ENCODE measurements at regions not wholly inside any gene's neighbourhood (a gene's known extent, or its start where the extent isn't known, plus 50 kb on each side); places are given as distances from the start of the nearest gene placed in this dataset.

DNA sequence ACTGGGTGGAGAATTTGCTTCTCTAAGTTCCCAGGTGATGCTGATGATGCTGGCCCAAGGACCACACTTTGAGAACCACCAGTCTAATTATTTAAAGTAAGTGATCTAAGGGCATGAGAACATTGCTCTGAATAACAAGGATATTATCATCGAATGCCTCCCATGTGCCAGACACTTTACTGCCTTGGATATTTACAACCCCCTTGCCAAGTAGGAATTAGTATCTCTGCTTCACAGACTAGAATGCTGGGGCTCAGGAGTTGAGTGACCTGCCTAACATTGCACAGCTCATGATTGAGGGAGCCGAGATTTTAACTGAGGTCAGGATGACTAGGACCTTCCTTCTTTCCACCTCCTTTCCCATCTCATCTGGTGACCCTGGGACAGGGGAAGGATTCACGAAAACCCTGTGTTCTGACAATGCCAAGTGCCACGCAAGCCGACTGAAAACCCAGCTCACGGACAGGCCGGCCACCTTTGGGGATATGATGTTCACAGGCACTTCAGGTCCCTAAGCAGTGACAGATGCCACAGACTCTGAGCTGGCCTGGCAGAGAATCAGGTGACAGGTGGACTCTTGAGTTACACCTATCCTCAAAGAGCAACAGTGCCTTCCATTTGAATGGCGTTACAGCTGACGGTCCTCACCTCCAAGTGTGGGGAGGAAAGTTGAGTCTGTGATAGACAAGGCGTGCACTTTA lies 230.7 kb downstream of the TOMM20 start:
- DNase-seq, result no peak
- Histone ChIP-seq H3K4me1 (ENCODE audit: low read length) (no peaks in the 10 kb centered on the region), H3K9ac (ENCODE audit: low read length) (no peak overlapping the region), H3K4me2 (ENCODE audit: low read depth, low read length, poor library complexity, severe bottlenecking) (no peak overlapping the region), H3K4me3 (ENCODE audit: low read length) (no peak overlapping the region), H3K9me3 (ENCODE audit: low read length) (no peaks in the 10 kb centered on the region), H3K79me2 (ENCODE audit: low read length) (no peaks in the 10 kb centered on the region), H3K27me3 (ENCODE audit: low read length) (no peaks in the 10 kb centered on the region), H4K20me1 (ENCODE audit: insufficient read depth, low read depth, low read length) (no peaks in the 10 kb centered on the region), H3K36me3 (ENCODE audit: insufficient read depth, low read length) (no peaks in the 10 kb centered on the region), H3K9me2 (replicated peaks; ENCODE audit: insufficient read depth, low read length) (no peaks in the 10 kb centered on the region), H2AFZ (ENCODE audit: low read length) (no peak overlapping the region), H3K27ac (ENCODE audit: low read length) (no peak overlapping the region)

DNA sequence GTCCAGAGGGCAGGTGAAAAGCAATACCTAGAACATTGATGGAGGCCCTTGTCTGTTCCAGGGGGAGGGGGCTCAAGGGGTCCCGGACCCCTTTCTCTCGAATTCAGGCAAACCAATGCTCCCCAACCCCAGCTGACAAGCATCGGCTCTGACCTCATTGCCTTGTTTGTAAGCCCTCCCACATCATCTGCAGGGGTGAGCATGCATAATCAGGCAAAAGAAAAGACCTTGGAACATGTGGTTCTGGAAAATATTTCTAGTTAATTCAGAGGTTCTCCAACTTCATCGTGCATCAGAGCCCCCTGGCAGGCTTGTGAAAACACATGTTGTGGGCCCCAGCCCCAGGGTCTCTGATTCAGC lies 231.3 kb downstream of the TOMM20 start:
- no peaks in the 10 kb centered on the region for H3K27me3 ChIP-seq (ENCODE audit: low read length)
- no peaks in the 10 kb centered on the region for H3K36me3 ChIP-seq (ENCODE audit: insufficient read depth, low read length)
- H4K20me1 ChIP-seq (ENCODE audit: insufficient read depth, low read depth, low read length), result no peaks in the 10 kb centered on the region
- H3K79me2 ChIP-seq (ENCODE audit: low read length), result no peaks in the 10 kb centered on the region
- no peak overlapping the region for H2AFZ ChIP-seq (ENCODE audit: low read length)
- H3K27ac ChIP-seq (ENCODE audit: low read length), result no peak overlapping the region
- H3K4me1 ChIP-seq (ENCODE audit: low read length), result no peaks in the 10 kb centered on the region
- DNase-seq, result no peak
- no peak overlapping the region for H3K9ac ChIP-seq (ENCODE audit: low read length)
- H3K4me3 ChIP-seq (ENCODE audit: low read length), result no peak overlapping the region
- no peak overlapping the region for H3K4me2 ChIP-seq (ENCODE audit: low read depth, low read length, poor library complexity, severe bottlenecking)
- H3K9me2 ChIP-seq (replicated peaks; ENCODE audit: insufficient read depth, low read length), result no peaks in the 10 kb centered on the region
- no peaks in the 10 kb centered on the region for H3K9me3 ChIP-seq (ENCODE audit: low read length)

DNA sequence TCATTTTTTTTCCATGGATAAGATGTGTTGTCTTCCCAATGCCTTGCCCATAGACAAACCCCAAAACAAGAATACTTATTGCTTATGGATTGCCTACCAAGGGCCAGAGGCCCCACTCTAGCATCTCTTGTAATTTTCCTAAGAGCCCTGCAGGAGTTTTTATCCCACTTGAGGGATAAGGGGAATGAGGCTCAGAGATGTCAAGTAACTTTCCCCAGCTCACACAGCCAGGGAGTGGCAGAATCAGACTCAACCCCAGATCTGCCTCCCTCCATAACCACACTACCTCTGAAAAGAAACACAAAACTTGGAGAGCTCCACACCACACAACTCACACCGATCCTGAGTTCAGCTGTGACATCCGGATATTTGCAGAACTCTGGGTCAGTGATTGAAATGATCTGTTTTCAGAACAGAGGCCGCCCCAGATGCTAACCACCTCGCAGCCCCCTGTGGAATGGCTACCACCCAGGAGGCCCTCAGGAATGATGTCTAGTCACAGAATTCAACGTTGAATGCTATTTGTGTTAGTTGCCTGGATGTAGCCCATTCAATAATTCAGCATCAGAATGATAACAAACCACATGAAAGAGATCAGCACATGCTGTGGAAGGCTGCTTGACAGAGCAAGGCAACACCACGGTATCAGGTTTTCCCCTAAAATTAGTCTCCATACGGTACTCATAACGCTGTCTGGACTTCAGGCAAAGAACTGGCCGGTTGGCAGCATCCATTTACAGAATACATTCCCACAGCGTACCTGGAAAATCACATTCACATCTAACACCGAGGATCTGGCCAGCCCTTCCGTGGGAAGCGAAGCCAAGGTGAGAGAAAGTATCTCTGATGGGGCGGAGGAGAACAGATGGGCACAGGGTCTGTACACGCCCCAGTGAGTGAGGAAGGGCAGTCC lies 231.9 kb downstream of the TOMM20 start:
- H3K4me2 ChIP-seq (ENCODE audit: low read depth, low read length, poor library complexity, severe bottlenecking), result no peak overlapping the region
- H3K36me3 ChIP-seq (ENCODE audit: insufficient read depth, low read length), result no peaks in the 10 kb centered on the region
- no peak overlapping the region for H2AFZ ChIP-seq (ENCODE audit: low read length)
- H3K79me2 ChIP-seq (ENCODE audit: low read length), result no peaks in the 10 kb centered on the region
- H3K4me1 ChIP-seq (ENCODE audit: low read length), result no peaks in the 10 kb centered on the region
- no peaks in the 10 kb centered on the region for H3K9me2 ChIP-seq (replicated peaks; ENCODE audit: insufficient read depth, low read length)
- no peaks in the 10 kb centered on the region for H3K9me3 ChIP-seq (ENCODE audit: low read length)
- no peak overlapping the region for H3K27ac ChIP-seq (ENCODE audit: low read length)
- no peak overlapping the region for H3K4me3 ChIP-seq (ENCODE audit: low read length)
- no peaks in the 10 kb centered on the region for H3K27me3 ChIP-seq (ENCODE audit: low read length)
- H3K9ac ChIP-seq (ENCODE audit: low read length), result no peak overlapping the region
- no peaks in the 10 kb centered on the region for H4K20me1 ChIP-seq (ENCODE audit: insufficient read depth, low read depth, low read length)
- no peak for DNase-seq

DNA sequence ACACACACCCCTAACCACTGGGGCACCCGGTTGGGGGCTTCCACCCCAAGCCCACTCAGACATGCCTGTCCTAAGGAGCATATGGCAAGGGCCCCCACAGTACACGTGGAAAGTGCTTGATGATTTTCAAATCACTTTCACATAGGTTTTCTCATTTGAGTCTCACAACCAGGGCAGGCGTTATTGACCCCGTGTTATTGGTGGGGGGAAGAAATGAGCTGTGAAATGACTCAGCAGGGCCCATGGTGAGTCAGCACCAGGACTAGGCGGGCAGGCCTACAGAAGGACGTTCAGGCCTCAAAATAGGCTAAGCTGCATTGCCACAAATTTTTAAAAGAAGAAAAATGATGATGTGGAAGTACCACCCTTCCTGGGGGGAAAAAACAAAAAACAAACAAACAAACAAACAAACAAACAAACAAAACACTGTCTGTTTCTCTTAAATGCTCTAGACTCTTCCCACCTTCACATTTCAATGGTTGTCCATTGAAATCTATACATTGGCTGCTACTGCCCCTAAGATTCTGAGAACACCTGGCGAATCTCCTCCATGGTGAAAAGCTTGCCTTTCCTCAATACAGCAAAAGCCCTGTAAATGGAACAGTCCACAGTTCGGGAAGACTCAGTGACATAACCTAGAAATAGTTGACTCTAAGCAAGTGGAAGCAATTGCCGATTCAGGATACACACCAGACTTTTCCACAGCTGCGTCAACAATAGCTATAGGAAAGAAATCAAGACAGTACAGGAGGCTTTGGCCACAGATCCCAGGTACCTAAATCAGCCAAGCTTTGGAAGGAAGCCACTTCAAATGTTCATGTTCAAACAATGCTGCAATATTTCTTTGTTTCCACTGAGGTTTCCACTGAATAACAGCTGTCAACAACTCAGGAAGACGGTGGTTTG lies 234.7 kb downstream of the TOMM20 start:
- Histone ChIP-seq H3K9ac (ENCODE audit: low read length) (no peak overlapping the region), H3K27me3 (ENCODE audit: low read length) (no peaks in the 10 kb centered on the region), H3K4me1 (ENCODE audit: low read length) (no peaks in the 10 kb centered on the region), H3K4me2 (ENCODE audit: low read depth, low read length, poor library complexity, severe bottlenecking) (no peak overlapping the region), H3K79me2 (ENCODE audit: low read length) (no peaks in the 10 kb centered on the region), H3K9me3 (ENCODE audit: low read length) (no peaks in the 10 kb centered on the region), H4K20me1 (ENCODE audit: insufficient read depth, low read depth, low read length) (no peaks in the 10 kb centered on the region), H3K4me3 (ENCODE audit: low read length) (no peak overlapping the region), H3K9me2 (replicated peaks; ENCODE audit: insufficient read depth, low read length) (no peaks in the 10 kb centered on the region), H3K27ac (ENCODE audit: low read length) (no peak overlapping the region), H3K36me3 (ENCODE audit: insufficient read depth, low read length) (no peaks in the 10 kb centered on the region), H2AFZ (ENCODE audit: low read length) (no peak overlapping the region)
- DNase-seq, result no peak

DNA sequence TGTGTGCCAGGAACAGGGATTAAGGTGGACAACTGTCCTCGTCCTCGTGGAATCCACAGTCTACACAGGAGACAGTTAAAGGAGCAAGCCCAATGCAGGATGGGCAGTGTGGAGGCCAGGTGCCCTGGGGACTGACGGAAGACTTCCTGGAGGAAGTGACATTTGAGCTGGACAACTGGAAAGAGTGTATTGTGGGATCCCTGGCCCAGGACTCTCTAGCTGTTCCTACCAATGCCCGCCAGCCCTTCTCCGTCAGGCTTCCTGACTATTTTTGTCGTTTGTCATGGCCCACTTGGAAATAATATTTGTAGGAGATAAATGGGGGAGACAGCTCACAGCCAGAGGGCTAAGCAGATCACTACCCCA lies 235.3 kb downstream of the TOMM20 start:
- no peaks in the 10 kb centered on the region for H3K4me1 ChIP-seq (ENCODE audit: low read length)
- no peak overlapping the region for H3K4me2 ChIP-seq (ENCODE audit: low read depth, low read length, poor library complexity, severe bottlenecking)
- no peaks in the 10 kb centered on the region for H3K9me3 ChIP-seq (ENCODE audit: low read length)
- no peak overlapping the region for H3K9ac ChIP-seq (ENCODE audit: low read length)
- H3K36me3 ChIP-seq (ENCODE audit: insufficient read depth, low read length), result no peaks in the 10 kb centered on the region
- H4K20me1 ChIP-seq (ENCODE audit: insufficient read depth, low read depth, low read length), result no peaks in the 10 kb centered on the region
- H3K79me2 ChIP-seq (ENCODE audit: low read length), result no peaks in the 10 kb centered on the region
- H3K27ac ChIP-seq (ENCODE audit: low read length), result no peak overlapping the region
- no peak overlapping the region for H2AFZ ChIP-seq (ENCODE audit: low read length)
- no peak overlapping the region for H3K4me3 ChIP-seq (ENCODE audit: low read length)
- H3K27me3 ChIP-seq (ENCODE audit: low read length), result no peaks in the 10 kb centered on the region
- no peaks in the 10 kb centered on the region for H3K9me2 ChIP-seq (replicated peaks; ENCODE audit: insufficient read depth, low read length)
- no peak for DNase-seq

DNA sequence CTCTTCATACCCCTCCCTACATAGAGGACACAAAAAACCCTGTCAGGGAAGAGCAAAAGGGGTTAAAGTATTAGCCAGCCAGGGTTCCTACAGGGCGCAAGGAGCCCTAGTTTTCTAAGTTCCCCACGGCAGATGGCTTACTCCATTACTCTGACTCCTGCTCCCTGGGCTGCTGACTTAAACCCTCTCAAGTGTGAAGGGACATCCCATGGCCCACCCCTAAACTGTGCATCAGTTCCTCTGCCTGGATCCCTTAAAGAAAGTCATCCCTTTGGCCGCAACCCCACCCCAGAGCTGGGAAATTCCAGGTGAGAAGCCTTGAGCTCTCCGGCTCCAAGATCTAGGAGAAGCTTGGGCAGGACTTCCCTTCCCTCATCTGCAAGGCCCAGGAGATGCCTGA lies 236.0 kb downstream of the TOMM20 start:
- Histone ChIP-seq H3K4me1 (ENCODE audit: low read length) (no peaks in the 10 kb centered on the region), H3K9me3 (ENCODE audit: low read length) (no peaks in the 10 kb centered on the region), H3K9ac (ENCODE audit: low read length) (no peak overlapping the region), H3K27me3 (ENCODE audit: low read length) (no peaks in the 10 kb centered on the region), H3K4me2 (ENCODE audit: low read depth, low read length, poor library complexity, severe bottlenecking) (no peak overlapping the region), H4K20me1 (ENCODE audit: insufficient read depth, low read depth, low read length) (no peaks in the 10 kb centered on the region), H3K36me3 (ENCODE audit: insufficient read depth, low read length) (no peaks in the 10 kb centered on the region), H2AFZ (ENCODE audit: low read length) (no peak overlapping the region), H3K27ac (ENCODE audit: low read length) (no peak overlapping the region), H3K4me3 (ENCODE audit: low read length) (no peak overlapping the region), H3K9me2 (replicated peaks; ENCODE audit: insufficient read depth, low read length) (no peaks in the 10 kb centered on the region), H3K79me2 (ENCODE audit: low read length) (no peaks in the 10 kb centered on the region)
- no peak for DNase-seq

DNA sequence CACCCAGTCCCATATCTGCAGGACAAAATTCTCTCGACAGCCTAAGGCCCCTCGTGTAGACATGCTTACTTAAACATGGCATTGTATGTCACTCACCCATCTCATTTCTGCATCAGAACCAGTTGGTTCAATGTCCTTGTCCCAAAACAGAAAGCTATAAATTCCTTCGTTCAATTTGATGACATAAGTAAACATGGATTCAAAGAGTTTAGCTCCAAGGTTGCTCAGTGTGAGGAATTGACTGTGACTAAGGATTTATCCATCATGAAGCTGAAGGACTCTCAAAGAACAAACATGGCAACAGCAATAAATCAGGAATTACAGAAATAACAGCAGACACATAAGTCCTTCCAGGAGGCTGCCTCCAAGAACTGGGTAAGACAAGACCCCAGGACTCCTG lies 237.2 kb downstream of the TOMM20 start:
- Histone ChIP-seq H3K79me2 (ENCODE audit: low read length) (no peaks in the 10 kb centered on the region), H3K4me1 (ENCODE audit: low read length) (no peaks in the 10 kb centered on the region), H3K4me2 (ENCODE audit: low read depth, low read length, poor library complexity, severe bottlenecking) (no peak overlapping the region), H4K20me1 (ENCODE audit: insufficient read depth, low read depth, low read length) (no peaks in the 10 kb centered on the region), H3K27me3 (ENCODE audit: low read length) (no peaks in the 10 kb centered on the region), H3K4me3 (ENCODE audit: low read length) (no peak overlapping the region), H2AFZ (ENCODE audit: low read length) (no peak overlapping the region), H3K27ac (ENCODE audit: low read length) (no peak overlapping the region), H3K9me2 (replicated peaks; ENCODE audit: insufficient read depth, low read length) (no peaks in the 10 kb centered on the region), H3K9me3 (ENCODE audit: low read length) (no peaks in the 10 kb centered on the region), H3K9ac (ENCODE audit: low read length) (no peak overlapping the region), H3K36me3 (ENCODE audit: insufficient read depth, low read length) (no peaks in the 10 kb centered on the region)
- no peak for DNase-seq

DNA sequence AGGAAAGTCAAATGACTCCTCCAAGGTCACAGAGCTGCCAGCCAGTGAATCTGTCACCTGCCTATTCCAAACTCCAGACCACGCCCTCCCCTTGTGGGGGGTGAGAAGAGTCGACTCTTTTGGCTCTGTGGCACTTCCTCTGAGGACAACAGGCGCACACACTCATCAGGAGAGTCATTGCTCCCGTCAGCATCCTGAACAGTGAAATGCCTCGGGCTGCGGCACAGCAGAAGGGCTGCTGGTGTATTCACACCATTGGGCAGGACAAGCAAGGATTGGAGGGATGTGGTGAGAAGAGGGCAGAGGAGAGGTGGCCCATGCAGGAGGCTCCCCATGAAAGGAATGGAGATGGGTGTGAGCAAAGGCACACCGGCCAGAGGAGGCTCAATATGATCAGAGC lies 239.0 kb downstream of the TOMM20 start:
- Histone ChIP-seq H3K4me1 (ENCODE audit: low read length) (no peaks in the 10 kb centered on the region), H3K4me2 (ENCODE audit: low read depth, low read length, poor library complexity, severe bottlenecking) (no peak overlapping the region), H3K27ac (ENCODE audit: low read length) (no peak overlapping the region), H3K9me2 (replicated peaks; ENCODE audit: insufficient read depth, low read length) (no peaks in the 10 kb centered on the region), H3K9me3 (ENCODE audit: low read length) (no peaks in the 10 kb centered on the region), H4K20me1 (ENCODE audit: insufficient read depth, low read depth, low read length) (no peaks in the 10 kb centered on the region), H3K36me3 (ENCODE audit: insufficient read depth, low read length) (no peaks in the 10 kb centered on the region), H3K4me3 (ENCODE audit: low read length) (no peak overlapping the region), H3K79me2 (ENCODE audit: low read length) (no peaks in the 10 kb centered on the region), H3K9ac (ENCODE audit: low read length) (no peak overlapping the region), H2AFZ (ENCODE audit: low read length) (no peak overlapping the region), H3K27me3 (ENCODE audit: low read length) (no peaks in the 10 kb centered on the region)
- no peak for DNase-seq

Measured in Karpas-422 (cell line).